HG03558 (cell line): ENCODE measurements at regions not wholly inside any gene's neighbourhood (a gene's known extent, or its start where the extent isn't known, plus 50 kb on each side); places are given as distances from the start of the nearest gene placed in this dataset.
"Not testable (repeated sequence)": the region's sequence is repeated elsewhere in the genome, so short reads cannot be mapped to it uniquely, and the experiment has no call there.

Source experiments
- ATAC-seq: cut with Tn5 transposase; IDR thresholded peaks from one replicate; pipeline ENCODE4 v1.9.1; 2021; ENCODE audit warnings: moderate number of reproducible peaks; ENCODE audit not compliant: unreplicated experiment; ENCODE audit errors: extremely low read depth

DNA sequence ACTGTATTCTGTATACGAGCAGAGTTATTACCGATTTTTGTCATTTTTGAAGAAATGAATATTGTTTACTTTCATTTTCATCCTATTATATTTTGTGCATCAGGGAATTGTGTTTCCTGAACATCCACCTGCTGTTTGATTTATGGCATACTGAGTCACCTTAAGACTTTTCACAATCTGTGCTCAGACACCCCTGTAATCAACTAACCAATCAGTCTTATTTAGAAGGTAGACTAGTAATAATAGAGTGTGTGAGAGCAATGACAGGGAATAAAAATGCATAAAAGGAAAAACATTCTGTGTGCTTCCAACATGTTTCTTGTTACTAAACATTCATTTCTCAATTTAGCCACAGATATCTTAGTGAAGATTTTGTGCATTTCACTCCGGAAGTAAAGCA is 1413.6 kb upstream of the ACO1 start:
- ATAC-seq = no peak

DNA sequence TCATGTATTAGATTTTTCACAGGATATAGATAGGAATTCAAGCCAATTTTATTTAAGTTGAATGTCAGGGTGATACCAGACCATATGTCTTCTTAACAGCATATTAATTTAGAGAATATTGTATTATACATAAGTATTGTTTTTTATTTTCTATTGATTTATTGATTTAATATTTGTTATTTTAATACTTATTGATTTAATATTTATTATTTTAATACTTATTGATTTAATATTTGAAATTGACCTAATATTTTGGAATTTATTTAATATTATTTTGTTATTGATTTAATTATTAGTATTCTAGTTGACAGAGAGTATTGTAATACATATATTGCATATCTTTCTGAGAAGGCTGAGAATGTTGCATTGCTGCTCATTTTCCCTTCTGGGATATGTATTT is 1411.8 kb upstream of the ACO1 start:
- no peak for ATAC-seq

DNA sequence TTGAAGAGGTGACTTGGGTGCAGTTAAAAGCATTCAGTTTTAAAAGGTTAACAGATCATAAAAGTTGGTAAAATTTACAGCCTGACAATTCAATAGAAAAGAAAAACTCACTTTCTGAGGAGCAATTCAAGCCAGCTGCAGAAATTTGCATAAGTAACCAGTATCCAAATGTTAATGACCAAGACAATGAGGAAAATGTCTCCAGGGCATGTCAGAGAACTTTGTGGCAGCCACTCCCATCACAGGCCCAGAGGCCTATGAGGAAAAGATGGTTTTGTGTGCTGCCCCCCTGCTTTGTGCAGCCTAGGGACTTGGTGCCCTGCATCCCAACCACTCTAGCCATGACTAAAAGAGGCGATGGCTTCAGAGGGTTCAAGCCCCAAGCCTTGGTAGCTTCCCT is 1406.5 kb upstream of the ACO1 start:
- ATAC-seq = no peak

DNA sequence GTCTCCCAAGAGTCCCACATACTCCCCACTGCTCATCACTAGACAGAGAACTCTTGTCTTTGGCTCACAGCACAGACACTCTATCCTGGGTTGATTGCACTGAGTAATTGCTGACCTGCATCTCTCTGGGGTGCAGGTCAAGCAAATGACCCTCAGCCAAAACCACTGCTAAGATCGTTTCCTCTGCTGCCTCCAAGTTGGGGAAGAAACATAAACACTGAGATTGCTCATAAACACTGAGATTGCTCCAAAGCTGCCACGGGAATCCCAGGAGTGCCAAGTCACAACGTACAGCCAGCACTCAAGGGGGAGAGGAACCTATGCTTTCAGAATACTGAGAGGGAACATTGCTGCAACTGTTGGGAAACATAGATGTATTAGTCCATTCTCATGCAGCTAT is 1402.1 kb upstream of the ACO1 start:
- ATAC-seq = no peak

DNA sequence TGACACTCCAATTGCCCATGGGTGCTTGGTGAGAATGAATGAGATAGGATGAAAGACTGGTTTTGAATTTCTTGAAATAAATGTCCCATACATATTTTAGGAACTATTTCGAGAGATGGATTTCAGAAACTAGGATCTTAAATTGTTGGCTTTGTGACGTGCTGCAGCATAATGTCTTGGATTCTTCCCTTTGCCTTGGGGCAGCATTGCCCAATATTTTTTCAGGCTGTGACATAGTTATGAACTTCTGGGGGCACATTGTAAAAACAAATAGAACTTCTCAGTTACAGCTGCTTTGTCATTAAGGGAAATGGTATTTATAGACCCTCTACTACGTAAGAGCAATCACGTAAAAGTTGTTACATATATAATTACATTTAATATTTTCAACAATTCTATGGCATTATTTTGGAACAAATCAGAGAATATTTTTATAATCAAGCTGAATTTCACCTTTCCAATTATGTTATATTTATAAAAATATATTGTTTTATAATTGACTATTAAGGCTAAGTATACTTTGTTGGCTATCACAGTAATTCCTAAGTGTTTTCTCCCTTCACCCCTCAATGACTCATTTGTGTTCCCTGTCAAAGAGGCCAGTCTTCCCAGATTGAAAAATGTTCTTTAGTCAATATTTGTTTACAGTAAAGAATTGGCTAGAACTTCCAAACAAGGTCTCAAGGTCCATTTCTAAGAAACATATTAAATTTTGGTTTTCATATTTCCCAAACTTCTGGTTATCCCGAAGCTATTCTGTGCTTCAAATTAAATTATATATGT is 1388.3 kb upstream of the ACO1 start:
- no peak for ATAC-seq

DNA sequence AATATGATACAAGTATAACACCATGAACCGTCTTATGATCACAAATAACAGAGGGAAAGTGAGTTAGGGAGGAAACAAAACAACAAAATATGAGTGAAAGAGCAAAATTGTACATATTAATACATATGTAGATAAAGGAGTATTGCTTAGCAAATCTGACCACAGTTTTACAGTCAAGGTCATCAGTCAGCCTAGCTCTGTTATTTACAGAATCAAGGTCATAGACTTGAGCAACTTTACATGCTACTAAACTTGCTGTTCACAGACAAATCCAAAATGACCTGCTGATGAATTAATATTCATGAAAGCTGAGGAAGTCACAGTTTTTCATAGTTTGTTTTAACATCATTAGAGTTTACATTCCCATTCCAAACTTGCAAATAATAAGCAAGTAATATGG is 1387.7 kb upstream of the ACO1 start:
- ATAC-seq = no peak

DNA sequence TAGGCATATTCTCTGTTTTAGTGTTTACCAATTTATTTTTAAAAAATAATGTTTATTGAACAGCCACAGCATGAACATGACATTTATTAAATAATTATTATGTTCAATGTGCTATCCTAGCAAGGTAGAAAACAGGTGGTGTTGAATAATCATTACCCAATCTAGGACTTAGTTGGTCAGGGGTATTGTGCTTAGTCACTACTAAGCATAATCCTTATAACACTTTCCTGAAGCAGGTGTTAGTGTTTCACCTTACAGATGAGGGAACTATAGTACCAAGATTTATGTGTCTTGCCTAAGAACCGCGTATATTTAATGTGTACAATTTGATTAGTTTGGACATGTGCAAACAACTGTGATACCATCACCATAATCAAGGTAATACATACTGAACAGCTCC is 1387.2 kb upstream of the ACO1 start:
- no peak for ATAC-seq

DNA sequence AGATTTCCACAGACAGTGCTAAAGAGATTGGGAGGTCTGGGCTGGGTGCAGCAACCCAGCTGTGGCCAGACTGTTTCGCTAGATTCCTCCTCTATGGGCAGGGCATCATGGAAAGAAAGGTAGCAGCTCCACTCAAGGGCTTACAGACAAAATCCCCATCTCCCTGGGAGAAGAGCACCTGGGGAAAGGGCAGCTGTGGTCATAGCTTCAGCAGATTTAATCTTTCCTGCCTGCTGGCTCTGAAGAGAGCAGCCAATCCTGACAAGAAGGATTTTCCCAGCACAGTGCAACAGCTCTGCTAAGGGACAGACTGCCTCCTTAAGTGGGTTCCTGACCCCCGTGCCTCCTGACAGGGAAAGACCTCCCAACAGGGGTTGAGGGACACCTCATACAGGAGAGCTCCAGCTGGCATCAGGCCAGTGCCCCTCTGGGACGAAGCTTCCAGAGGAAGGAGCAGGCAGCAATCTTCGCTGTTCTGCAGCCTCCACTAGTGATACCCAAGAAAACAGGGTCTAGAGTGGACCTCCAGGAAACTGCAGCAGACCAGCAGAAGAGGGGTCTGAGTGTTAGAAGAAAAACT is 1379.3 kb upstream of the ACO1 start:
- ATAC-seq = no peak

DNA sequence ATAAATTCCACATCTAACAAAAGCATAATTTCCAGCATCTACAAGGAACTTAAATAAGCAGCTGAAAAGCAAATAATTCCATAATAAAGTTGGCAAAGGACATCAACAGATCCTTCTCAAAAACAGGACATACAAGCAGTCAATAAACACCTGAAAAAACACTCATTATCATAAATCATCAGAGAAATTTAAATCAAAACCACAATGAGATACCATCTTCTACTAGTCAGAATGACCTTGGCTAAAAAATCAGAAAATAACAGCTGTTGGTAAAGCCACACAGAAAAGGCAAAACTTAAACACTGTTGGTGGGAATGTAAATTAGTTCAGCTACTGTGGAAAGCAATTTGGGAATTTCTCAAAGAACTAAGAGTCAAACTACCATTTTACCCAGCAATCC is 1371.1 kb upstream of the ACO1 start:
- ATAC-seq = no peak

DNA sequence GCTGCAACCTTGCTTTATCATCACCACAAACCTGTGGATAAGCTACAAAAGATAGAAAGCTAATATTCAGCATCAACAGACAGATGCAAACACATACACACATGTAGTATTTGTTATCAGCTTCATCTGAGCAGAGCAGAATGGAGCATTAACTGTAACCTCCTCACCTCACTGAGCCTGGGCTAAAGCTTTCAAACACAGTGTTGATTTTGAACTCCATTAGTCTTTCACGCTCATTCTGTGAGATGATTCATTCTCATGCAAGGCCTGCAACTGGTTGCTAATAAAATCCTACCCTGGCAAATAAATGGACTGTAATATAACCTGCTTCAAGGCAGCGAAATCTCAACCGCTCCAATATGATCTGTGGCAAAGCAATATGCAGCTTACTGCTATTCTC is 1360.6 kb upstream of the ACO1 start:
- ATAC-seq = no peak

DNA sequence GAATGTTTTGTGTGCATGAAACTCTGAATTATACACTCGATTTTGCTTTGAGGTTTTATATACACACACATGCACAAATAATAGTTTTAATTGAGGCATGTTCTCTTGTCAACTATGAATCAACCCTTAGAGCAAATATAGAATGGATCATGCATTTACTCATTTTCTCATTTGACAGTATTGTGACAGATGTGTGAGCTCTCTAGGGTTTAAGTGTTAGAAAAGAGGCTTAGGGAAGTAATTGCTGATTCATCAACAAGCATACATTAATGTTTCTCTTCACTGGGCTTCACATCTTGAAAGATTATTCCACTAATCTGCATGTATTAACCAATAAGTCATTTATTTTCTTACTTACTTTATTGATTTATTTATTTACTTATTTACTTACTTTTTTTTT is 1356.8 kb upstream of the ACO1 start:
- no peak for ATAC-seq

DNA sequence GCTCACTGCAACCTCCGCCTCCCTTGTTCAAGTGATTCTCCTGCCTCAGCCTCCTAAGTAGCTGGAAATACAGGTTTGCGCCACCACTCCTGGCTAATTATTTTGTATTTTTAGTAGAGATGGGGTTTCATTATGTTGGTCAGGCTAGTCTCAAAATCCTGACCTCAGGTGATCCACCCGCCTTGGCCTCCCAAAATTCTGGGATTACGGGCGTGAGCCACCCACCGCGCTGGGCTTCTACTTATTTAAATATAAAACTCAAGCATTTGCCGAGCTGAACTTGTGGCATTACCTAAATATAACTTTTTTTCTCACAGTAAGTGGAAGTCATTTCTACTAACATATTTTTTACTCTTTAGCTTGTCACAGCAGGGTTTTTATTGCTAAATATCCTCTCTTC is 1356.3 kb upstream of the ACO1 start:
- ATAC-seq = no peak

DNA sequence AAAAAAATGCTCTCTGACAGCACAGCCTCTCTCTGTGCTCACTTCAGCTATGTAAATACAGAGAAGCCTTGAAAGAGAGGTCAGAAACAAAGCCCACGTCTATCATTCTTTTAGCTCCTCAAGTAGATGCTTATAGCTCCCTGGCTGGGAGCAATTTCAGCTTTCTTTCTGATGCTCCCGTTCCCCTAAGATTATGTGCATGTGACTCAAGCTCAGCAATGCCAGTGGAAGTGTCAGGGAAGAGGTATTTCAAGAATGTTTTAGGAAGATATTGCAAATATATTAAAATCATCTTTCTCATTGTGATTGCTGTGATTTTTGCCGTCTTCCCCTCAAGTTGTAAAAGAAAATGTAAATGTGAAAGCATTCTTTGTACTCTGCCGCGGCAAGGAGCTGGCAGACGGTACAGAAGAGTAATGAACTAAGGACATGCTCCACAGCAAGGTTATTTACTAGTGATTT is 1353.7 kb upstream of the ACO1 start:
- no peak for ATAC-seq

DNA sequence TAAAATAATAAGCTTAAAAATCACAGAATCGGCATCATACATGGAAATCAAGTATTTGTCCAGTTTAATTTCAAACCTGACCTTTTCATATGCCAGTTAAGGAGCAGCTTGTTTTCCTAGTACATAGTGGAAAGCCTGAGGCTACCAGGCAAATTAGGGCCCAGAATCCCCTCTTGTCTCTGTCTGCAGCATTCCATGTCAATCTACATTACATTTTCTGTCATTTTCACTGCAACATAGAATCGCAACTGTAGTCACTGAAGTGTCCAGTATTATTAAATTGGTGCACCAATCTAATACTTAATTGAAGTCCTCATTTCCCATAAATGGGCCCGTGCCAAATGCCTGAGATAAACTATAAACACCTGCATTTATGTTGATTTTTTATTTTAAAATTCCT is 1352.2 kb upstream of the ACO1 start:
- no peak for ATAC-seq

DNA sequence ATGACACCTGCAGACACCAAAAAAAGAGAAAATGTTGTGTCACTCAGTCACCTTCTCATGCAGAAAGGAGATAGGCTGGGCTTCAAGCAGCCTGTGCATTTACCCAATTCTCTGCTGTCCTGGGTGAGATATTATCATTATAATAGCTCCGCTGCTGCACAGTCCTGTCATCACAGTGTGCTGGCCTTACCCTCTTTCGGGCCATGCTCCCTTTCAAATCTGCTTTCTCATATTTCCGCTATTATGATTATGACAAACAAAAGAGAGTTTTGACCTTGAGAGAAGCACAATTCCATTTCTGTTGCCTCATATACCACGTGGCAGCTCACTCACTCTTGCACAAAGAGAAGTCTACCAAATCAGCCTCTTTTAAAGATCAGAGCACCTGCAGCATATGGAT is 1350.1 kb upstream of the ACO1 start:
- no peak for ATAC-seq

DNA sequence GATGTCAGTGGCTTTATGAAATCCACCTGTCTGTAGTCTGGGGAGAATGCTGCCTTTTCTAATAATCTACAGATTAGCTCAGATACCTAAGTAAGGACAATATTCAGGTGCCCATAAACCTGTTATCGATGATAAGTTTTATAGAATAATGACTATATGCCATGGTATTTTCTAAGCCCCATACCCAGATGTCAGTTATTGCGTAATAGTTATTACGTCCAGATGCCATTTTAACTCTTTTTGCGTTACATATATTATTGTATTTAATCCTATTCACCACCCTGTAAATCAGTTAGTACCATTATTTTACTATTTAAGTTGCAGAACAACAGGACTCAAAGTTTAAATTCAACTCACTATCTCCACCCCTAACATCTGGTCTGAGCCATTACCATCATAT is 1343.9 kb upstream of the ACO1 start:
- no peak for ATAC-seq

DNA sequence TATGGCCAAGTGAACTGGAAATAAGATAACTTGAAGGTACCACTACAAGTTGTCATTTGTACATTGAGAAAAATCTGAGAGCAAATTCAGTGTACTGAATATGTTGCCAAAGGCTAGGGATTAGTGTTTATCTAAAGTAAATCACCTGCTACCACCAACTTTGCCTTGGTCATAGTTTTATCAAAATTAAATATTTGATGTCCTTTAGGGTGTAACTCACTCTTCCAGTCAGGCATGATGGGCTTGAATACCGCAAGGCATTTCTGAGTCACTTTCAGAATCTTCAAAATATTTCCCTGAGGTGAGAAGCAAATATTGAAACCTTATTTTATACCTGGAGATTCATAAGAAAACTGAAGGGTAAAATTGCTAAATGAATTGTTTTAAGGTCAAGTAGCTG is 1338.6 kb upstream of the ACO1 start:
- ATAC-seq = no peak

DNA sequence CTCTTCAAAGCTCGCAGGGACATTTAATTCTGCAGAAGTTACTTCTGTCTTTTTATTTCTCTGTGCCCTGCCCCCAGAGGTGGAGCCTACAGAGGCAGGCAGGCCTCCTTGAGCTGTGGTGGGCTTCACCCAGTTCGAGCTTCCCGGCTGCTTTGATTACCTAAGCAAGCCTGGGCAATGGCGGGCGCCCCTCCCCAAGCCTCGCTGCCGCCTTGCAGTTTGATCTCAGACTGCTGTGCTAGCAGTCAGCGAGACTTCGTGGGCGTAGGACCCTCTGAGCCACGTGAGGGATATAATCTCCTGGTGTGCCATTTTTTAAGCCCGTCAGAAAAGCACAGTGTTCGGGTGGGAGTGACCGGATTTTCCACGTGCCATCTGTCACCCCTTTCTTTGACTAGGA is 1322.9 kb upstream of the ACO1 start:
- ATAC-seq = not testable (repeated sequence)

DNA sequence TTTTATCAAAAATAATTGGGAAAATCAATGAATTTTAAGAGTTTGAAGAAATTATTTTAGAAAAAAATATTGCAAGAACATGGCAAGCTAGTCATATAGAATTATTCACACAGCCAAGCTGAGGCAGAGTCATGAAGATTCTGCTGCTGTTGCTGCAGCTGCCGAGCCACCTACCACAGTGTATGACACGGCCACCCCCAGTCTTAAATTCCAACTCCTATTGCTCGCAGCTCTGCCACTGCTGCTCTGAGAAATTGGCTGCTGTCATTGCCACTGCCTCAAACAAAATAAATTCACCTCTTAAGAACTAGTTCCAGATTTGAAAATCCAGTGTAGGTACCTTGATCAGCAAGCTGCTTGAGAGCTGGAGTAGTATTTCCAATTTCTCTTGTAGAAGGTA is 1318.8 kb upstream of the ACO1 start:
- no peak for ATAC-seq

DNA sequence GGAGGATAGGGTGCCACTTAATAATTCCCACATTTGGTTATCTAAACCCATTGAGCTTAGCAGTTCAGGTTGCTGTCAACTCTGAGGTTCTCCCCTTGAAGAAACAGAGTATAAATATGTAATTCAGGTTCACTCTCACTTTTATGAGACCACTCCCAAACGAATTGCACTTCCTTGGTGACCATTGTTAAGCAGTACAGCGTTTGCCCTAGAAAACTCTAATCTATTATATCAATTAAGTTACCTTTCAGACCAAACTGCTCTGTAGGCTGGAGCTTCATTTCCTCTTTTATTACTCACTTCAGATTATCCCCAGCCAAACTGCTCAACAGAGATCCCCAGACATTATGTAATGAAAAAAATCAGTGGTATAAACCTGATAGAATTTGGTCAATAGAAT is 1317.0 kb upstream of the ACO1 start:
- ATAC-seq = no peak

DNA sequence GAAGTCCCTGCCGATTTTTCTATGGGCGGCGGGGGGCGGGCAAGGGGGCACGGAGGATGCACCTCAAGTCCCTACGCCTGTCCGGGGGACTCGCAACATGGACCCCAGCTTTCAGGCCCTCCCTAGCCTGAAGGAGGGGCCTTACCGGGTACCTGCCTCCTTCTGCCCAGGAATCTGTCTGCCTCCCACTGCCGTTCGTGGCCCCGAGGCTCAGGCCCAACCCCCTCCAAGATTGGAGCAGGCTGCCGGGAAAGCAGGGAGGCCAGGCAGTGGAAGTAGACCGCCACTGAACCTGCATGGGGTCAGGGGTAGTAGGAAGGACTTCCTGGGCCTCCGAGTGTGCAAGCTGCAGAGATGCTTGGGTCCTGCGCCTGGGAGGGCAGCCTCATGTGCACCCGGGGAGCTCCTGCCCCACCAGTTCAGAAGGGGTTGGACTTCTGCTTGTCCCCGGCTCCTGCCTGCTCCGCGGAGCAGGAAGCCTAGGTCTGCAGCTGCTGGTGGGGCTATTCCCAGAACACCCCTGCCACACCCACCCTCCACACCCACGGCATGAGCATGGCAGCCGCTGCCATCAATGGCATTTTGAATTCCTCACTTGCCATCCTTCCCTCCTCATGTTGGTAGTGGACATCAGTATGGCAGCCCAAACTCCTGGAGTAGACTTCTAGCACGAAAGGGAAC is 1312.7 kb upstream of the ACO1 start:
- ATAC-seq = no peak

DNA sequence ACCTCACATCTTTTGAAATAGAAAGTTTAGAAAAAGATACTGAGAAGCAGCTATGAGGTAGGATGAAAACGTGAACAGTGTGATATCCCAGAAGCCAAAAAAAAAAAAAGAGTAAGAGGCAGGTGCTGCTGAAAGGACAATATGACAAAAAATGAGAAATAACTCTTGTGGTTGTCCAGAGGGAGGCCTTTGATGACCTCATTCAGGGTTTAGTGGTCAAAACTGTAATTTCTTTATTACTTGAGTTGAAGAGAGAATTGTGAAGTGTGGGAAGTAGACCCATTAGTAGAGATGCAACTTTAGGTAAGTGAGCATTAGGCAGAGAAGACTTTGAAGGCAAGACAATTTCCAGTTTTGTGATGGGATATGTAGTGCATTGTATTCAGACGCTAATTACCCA is 1306.3 kb upstream of the ACO1 start:
- no peak for ATAC-seq
